HG03175 (cell line): ENCODE measurements at regions not wholly inside any gene's neighbourhood (a gene's known extent, or its start where the extent isn't known, plus 50 kb on each side); places are given as distances from the start of the nearest gene placed in this dataset.
"Not testable (repeated sequence)": the region's sequence is repeated elsewhere in the genome, so short reads cannot be mapped to it uniquely, and the experiment has no call there.

ENCODE experiments used
- ATAC-seq: cut with Tn5 transposase; IDR thresholded peaks from one replicate; pipeline ENCODE4 v1.9.1; 2021; ENCODE audit warnings: mild to moderate bottlenecking, moderate library complexity; ENCODE audit not compliant: unreplicated experiment

GRCh38 chr7:145481985-145482384 is 634.6 kb upstream of the CNTNAP2 start:
- no peak for ATAC-seq

- no peak for ATAC-seq
Observed at GRCh38 chr7:145478541-145478940, 638.1 kb upstream of the CNTNAP2 start.

GRCh38 chr7:145474009-145474686 is 638.3 kb upstream of the TPK1 start:
- no peak for ATAC-seq

- no peak for ATAC-seq
Observed at GRCh38 chr7:145471883-145472282, 636.0 kb upstream of the TPK1 start.

GRCh38 chr7:145464287-145464686 is 628.4 kb upstream of the TPK1 start:
- no peak for ATAC-seq

- no peak for ATAC-seq
Observed at GRCh38 chr7:145462463-145462862, 626.6 kb upstream of the TPK1 start.

- ATAC-seq: no peak
Observed at GRCh38 chr7:145434811-145435210, 599.0 kb upstream of the TPK1 start.

GRCh38 chr7:145431834-145432233 is 596.0 kb upstream of the TPK1 start:
- no peak for ATAC-seq

- ATAC-seq: not testable (repeated sequence)
Observed at GRCh38 chr7:145418481-145418880, 582.6 kb upstream of the TPK1 start.

GRCh38 chr7:145411066-145411465 is 575.2 kb upstream of the TPK1 start:
- ATAC-seq: no peak

- ATAC-seq: no peak
Observed at GRCh38 chr7:145398758-145399157, 562.9 kb upstream of the TPK1 start.

- no peak for ATAC-seq
Observed at GRCh38 chr7:145394126-145394525, 558.3 kb upstream of the TPK1 start.

- no peak for ATAC-seq
Observed at GRCh38 chr7:145382762-145383161, 546.9 kb upstream of the TPK1 start.

- no peak for ATAC-seq
Observed at GRCh38 chr7:145378197-145378596, 542.3 kb upstream of the TPK1 start.

GRCh38 chr7:145360511-145361100 is 524.8 kb upstream of the TPK1 start:
- no peak for ATAC-seq

- no peak for ATAC-seq
Observed at GRCh38 chr7:145350334-145350733, 514.5 kb upstream of the TPK1 start.

- not testable (repeated sequence) for ATAC-seq
Observed at GRCh38 chr7:145349452-145349851, 513.6 kb upstream of the TPK1 start.

- no peak for ATAC-seq
Observed at GRCh38 chr7:145347271-145347670, 511.4 kb upstream of the TPK1 start.

GRCh38 chr7:145339319-145339718 is 503.5 kb upstream of the TPK1 start:
- ATAC-seq: no peak

- no peak for ATAC-seq
Observed at GRCh38 chr7:145331522-145331921, 495.7 kb upstream of the TPK1 start.

GRCh38 chr7:145331076-145331475 is 495.2 kb upstream of the TPK1 start:
- ATAC-seq: no peak

GRCh38 chr7:145327646-145328045 is 491.8 kb upstream of the TPK1 start:
- no peak for ATAC-seq

- no peak for ATAC-seq
Observed at GRCh38 chr7:145324081-145324480, 488.2 kb upstream of the TPK1 start.
